Smooth muscle cell (in vitro differentiated cells): ENCODE measurements at regions not wholly inside any gene's neighbourhood (a gene's known extent, or its start where the extent isn't known, plus 50 kb on each side); places are given as distances from the start of the nearest gene placed in this dataset.

ENCODE experiments used
- DNase-seq: peaks from one replicate; lab custom pipeline; 2025; ENCODE audit not compliant: unreplicated experiment; lab: John Stamatoyannopoulos, UW
- H2AFZ ChIP-seq: fragments of 200-600 bp; sonication (generic); 2 replicates; pipeline ENCODE4 v1.6.0; 2016; ENCODE audit warnings: antibody characterized with exemption, low read depth, mild to moderate bottlenecking
- H3F3A ChIP-seq: fragments of 200-600 bp; sonication (generic); 2 replicates; pipeline ENCODE4 v1.6.0; 2017; ENCODE audit warnings: antibody characterized with exemption, low read depth
- H3K27ac ChIP-seq: fragments of 200-600 bp; sonication (generic); 2 replicates; pipeline ENCODE4 v1.5.1; 2016; ENCODE audit warnings: low read depth, mild to moderate bottlenecking
- H3K27me3 ChIP-seq: fragments of 200-600 bp; sonication (generic); 2 replicates; pipeline ENCODE4 v1.6.1; 2016; ENCODE audit warnings: low read depth, mild to moderate bottlenecking
- H3K36me3 ChIP-seq: fragments of 200-600 bp; sonication (generic); 2 replicates; pipeline ENCODE4 v1.5.1; 2016; ENCODE audit warnings: low read depth
- H3K4me1 ChIP-seq: fragments of 200-600 bp; sonication (generic); 2 replicates; pipeline ENCODE4 v1.5.1; 2016; ENCODE audit warnings: low read depth
- H3K4me2 ChIP-seq: fragments of 200-600 bp; sonication (generic); 2 replicates; pipeline ENCODE4 v1.6.0; 2016; ENCODE audit warnings: mild to moderate bottlenecking
- H3K4me3 ChIP-seq: fragments of 200-600 bp; sonication (generic); 2 replicates; pipeline ENCODE4 v1.5.1; 2016; ENCODE audit warnings: mild to moderate bottlenecking
- H3K79me2 ChIP-seq: fragments of 200-600 bp; sonication (generic); 2 replicates; pipeline ENCODE4 v1.6.0; 2016; ENCODE audit warnings: low read depth, mild to moderate bottlenecking
- H3K9ac ChIP-seq: fragments of 200-600 bp; sonication (generic); 2 replicates; pipeline ENCODE4 v1.6.0; 2016; ENCODE audit warnings: low read depth
- H3K9me3 ChIP-seq: fragments of 200-600 bp; sonication (generic); replicated peaks from 2 replicates; pipeline ENCODE4 v1.5.1; 2016; ENCODE audit warnings: low read depth
- H4K20me1 ChIP-seq: fragments of 200-600 bp; sonication (generic); 2 replicates; pipeline ENCODE4 v1.6.0; 2016; ENCODE audit warnings: low read depth
- WGBS: methylation state at CpG from one replicate; pipeline ENCODE4 v1.1.7; 2016; ENCODE audit warnings: low lambda C conversion rate; 5-methylcytosine and 5-hydroxymethylcytosine counted together
- TF ChIP-seq, protein P1 (sequence below): fragments of 200-600 bp; sonication (generic); IDR thresholded peaks from 2 replicates; pipeline ENCODE4 v1.5.1; 2017; ENCODE audit warnings: borderline replicate concordance, mild to moderate bottlenecking, antibody characterized with exemption; ENCODE audit not compliant: insufficient read depth, poor library complexity, severe bottlenecking

DNA sequence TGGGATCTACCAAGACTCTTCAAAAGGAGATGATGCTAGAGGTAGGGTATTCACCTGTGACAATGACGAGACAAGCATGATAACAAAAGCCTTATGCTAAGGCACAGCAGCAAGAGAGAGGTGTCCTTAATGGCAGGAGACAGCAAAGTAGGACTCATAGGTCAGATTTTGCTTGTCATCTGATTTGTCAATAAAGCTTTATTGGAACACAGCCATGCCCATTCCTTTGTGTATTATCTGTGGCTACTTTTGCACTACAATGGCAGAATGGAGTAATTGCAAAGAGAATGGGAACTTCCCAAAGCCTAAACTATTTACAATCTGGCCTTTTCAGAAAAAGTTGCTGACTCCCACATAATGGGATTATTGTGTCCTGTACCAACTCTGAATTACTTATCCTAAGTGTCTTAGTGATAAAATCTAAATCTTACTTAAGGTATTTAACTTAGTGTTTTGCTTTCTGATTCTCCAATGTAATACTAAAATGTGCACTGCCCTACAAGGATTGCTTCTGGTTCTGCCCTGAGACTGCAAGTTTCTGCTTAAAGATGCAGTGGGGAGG lies 221.6 kb downstream of the CDC5L start:
- Histone ChIP-seq H3K79me2 (no peaks in the 10 kb centered on the region), H3K9me3 (no peaks in the 10 kb centered on the region), H4K20me1 (no peaks in the 10 kb centered on the region), H2AFZ (no peak overlapping the region), H3K4me3 (no peak overlapping the region), H3K36me3 (no peaks in the 10 kb centered on the region), H3K4me1 (no peaks in the 10 kb centered on the region), H3K9ac (no peak overlapping the region), H3F3A (no peaks in the 10 kb centered on the region), H3K4me2 (no peak overlapping the region), H3K27me3 (no peaks in the 10 kb centered on the region), H3K27ac (no peak overlapping the region)
- TF ChIP-seq, protein P1, sequence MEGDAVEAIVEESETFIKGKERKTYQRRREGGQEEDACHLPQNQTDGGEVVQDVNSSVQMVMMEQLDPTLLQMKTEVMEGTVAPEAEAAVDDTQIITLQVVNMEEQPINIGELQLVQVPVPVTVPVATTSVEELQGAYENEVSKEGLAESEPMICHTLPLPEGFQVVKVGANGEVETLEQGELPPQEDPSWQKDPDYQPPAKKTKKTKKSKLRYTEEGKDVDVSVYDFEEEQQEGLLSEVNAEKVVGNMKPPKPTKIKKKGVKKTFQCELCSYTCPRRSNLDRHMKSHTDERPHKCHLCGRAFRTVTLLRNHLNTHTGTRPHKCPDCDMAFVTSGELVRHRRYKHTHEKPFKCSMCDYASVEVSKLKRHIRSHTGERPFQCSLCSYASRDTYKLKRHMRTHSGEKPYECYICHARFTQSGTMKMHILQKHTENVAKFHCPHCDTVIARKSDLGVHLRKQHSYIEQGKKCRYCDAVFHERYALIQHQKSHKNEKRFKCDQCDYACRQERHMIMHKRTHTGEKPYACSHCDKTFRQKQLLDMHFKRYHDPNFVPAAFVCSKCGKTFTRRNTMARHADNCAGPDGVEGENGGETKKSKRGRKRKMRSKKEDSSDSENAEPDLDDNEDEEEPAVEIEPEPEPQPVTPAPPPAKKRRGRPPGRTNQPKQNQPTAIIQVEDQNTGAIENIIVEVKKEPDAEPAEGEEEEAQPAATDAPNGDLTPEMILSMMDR = no peak
- 92% methylated on average over 1 of the region's 1 CpG for WGBS
- no peak for DNase-seq

DNA sequence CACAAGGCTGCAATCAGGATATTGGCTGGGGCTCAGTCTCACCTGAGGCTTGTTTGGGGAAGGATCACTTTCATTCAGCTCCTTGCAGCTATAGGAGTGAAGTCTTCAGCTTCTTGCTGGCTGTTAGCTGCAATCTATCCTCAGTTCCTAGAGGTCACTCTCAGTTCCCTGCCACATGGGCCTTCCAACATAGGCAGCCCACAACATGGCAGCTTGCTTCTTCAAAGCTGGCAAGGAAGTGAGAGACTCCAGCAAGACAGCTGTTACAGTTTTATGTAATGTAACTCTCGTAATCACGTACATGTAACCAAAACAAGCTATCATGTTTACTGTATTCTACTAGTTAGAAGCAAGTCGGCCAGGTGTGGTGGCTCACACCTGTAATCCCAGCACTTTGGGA lies 226.9 kb downstream of the CDC5L start:
- no peak for DNase-seq
- Histone ChIP-seq H2AFZ (no peak overlapping the region), H3K79me2 (no peaks in the 10 kb centered on the region), H3K4me3 (no peak overlapping the region), H3K4me1 (no peaks in the 10 kb centered on the region), H3K9ac (no peak overlapping the region), H3K27me3 (no peaks in the 10 kb centered on the region), H4K20me1 (no peaks in the 10 kb centered on the region), H3K36me3 (no peaks in the 10 kb centered on the region), H3F3A (no peaks in the 10 kb centered on the region), H3K27ac (no peak overlapping the region), H3K9me3 (no peaks in the 10 kb centered on the region), H3K4me2 (no peak overlapping the region)
- 97% methylated on average over 3 of the region's 3 CpGs for WGBS
- TF ChIP-seq, protein P1 = no peak

DNA sequence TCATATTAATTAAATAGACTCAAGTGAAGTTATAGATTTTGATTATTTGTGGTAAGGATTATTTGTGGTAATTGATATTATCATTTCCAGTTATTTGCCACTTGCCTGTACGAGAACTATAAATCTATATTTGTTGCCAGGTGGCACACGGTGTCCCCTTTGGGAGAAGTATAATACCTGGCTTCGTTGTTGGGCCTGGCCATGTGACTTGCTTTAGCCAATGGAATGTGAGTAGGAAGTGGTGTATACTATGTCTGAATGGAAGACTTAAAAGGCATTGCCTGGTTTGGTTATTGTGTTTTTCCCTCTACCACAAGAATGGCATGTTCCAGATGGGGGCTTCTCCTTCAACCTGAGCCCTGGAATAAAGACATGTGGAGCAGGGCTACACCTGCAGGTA lies 228.1 kb downstream of the CDC5L start:
- Histone ChIP-seq H3K27me3 (no peaks in the 10 kb centered on the region), H3K4me1 (no peaks in the 10 kb centered on the region), H3K79me2 (no peaks in the 10 kb centered on the region), H3K4me3 (no peak overlapping the region), H3F3A (no peaks in the 10 kb centered on the region), H2AFZ (no peak overlapping the region), H3K4me2 (no peak overlapping the region), H3K36me3 (no peaks in the 10 kb centered on the region), H4K20me1 (no peaks in the 10 kb centered on the region), H3K27ac (no peak overlapping the region), H3K9ac (no peak overlapping the region), H3K9me3 (no peaks in the 10 kb centered on the region)
- TF ChIP-seq, protein P1 = no peak
- DNase-seq = no peak
- 86% methylated on average over 3 of the region's 3 CpGs for WGBS

DNA sequence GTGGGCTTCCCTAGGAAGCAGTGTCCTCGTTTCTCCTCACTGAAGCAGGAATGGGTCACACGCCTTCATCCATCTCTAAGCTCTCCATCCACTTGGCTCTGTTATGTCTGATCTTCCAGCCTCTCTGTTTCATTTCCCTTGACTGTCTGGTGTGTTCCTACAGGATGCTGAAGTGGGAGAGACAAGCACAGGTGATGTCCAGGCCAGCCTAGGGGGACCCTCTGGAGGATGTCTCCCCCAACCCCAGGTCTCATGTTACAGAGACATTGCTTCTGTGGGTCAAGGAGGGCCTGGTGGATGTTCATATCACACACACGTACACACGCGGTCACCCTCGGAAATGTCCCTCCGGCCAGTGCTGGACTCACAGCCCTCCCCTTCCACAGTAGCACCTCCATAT lies 229.9 kb downstream of the CDC5L start:
- no peak overlapping the region for H3K9ac ChIP-seq
- no peak overlapping the region for H3K27ac ChIP-seq
- no peaks in the 10 kb centered on the region for H3K27me3 ChIP-seq
- no peak overlapping the region for H3K4me2 ChIP-seq
- no peaks in the 10 kb centered on the region for H3K4me1 ChIP-seq
- no peaks in the 10 kb centered on the region for H3F3A ChIP-seq
- no peaks in the 10 kb centered on the region for H3K9me3 ChIP-seq
- no peaks in the 10 kb centered on the region for H3K36me3 ChIP-seq
- H2AFZ ChIP-seq = no peak overlapping the region
- H3K79me2 ChIP-seq = no peaks in the 10 kb centered on the region
- no peak for DNase-seq
- TF ChIP-seq, protein P1 = no peak
- no peak overlapping the region for H3K4me3 ChIP-seq
- no peaks in the 10 kb centered on the region for H4K20me1 ChIP-seq
- 94% methylated on average over 7 of the region's 7 CpGs for WGBS
